Loucy (cell line): ENCODE measurements at regions not wholly inside any gene's neighbourhood (a gene's known extent, or its start where the extent isn't known, plus 50 kb on each side); places are given as distances from the start of the nearest gene placed in this dataset.

Experiments
- H2AFZ ChIP-seq: fragments of 200-600 bp; sonication (generic); 2 replicates; pipeline ENCODE4 v1.6.0; 2016; ENCODE audit warnings: antibody characterized with exemption, mild to moderate bottlenecking, low read length, moderate library complexity
- H3F3A ChIP-seq: fragments of 200-600 bp; 2 replicates; pipeline ENCODE4 v1.6.0; 2016; ENCODE audit warnings: antibody characterized with exemption, low read depth, mild to moderate bottlenecking
- H3K27me3 ChIP-seq: fragments of 200-600 bp; sonication (generic); 2 replicates; pipeline ENCODE4 v1.6.1; 2014; ENCODE audit warnings: low read length, mild to moderate bottlenecking; ENCODE audit not compliant: insufficient read depth, poor library complexity, severe bottlenecking
- H3K36me3 ChIP-seq: fragments of 200-600 bp; sonication (generic); 2 replicates; pipeline ENCODE4 v1.6.1; 2016; ENCODE audit warnings: low read length; ENCODE audit not compliant: insufficient read depth
- H3K4me1 ChIP-seq: fragments of 200-600 bp; sonication (generic); 2 replicates; pipeline ENCODE4 v1.5.1; 2014; ENCODE audit warnings: low read length, mild to moderate bottlenecking; ENCODE audit not compliant: insufficient read depth, poor library complexity, severe bottlenecking
- H3K4me2 ChIP-seq: fragments of 200-600 bp; sonication (generic); 2 replicates; pipeline ENCODE4 v1.6.0; 2014; ENCODE audit warnings: antibody characterized with exemption, low read length, low read depth, mild to moderate bottlenecking; ENCODE audit not compliant: poor library complexity, severe bottlenecking
- H3K4me3 ChIP-seq: fragments of 200-600 bp; sonication (generic); 2 replicates; pipeline ENCODE4 v1.5.1; 2014; ENCODE audit warnings: low read length, mild to moderate bottlenecking, mixed read lengths; ENCODE audit not compliant: poor library complexity, severe bottlenecking
- H3K79me2 ChIP-seq: fragments of 200-600 bp; sonication (generic); 2 replicates; pipeline ENCODE4 v1.6.1; 2014; ENCODE audit warnings: low read length; ENCODE audit not compliant: insufficient read depth
- H3K9ac ChIP-seq: fragments of 200-600 bp; sonication (generic); 2 replicates; pipeline ENCODE4 v1.6.0; 2014; ENCODE audit warnings: mild to moderate bottlenecking, low read depth, low read length, moderate library complexity; ENCODE audit not compliant: poor library complexity, severe bottlenecking
- H3K9me2 ChIP-seq: fragments of 200-600 bp; sonication (generic); replicated peaks from 2 replicates; pipeline ENCODE4 v1.6.1; 2016; ENCODE audit warnings: low read depth, low read length, mixed read lengths
- H3K9me3 ChIP-seq: fragments of 200-600 bp; sonication (generic); 2 replicates; pipeline ENCODE4 v1.6.1; 2014; ENCODE audit warnings: mild to moderate bottlenecking, antibody characterized with exemption, low read length, low read depth; ENCODE audit not compliant: insufficient read depth
- H4K20me1 ChIP-seq: fragments of 200-600 bp; sonication (generic); 2 replicates; pipeline ENCODE4 v1.6.0; 2014; ENCODE audit warnings: antibody characterized with exemption, low read length, mild to moderate bottlenecking; ENCODE audit not compliant: insufficient read depth, poor library complexity, severe bottlenecking
- EZH2phosphoT487 ChIP-seq: fragments of 200-600 bp; IDR thresholded peaks from 2 replicates; pipeline ENCODE4 v1.6.1; 2018; ENCODE audit warnings: antibody characterized with exemption, mild to moderate bottlenecking, moderate library complexity, borderline replicate concordance
- TF ChIP-seq, protein P1 (sequence below): fragments of 200-600 bp; sonication (generic); conservative IDR thresholded peaks from 2 replicates; pipeline ENCODE4 v1.5.1; 2014; ENCODE audit warnings: mild to moderate bottlenecking, antibody characterized with exemption, low read length

DNA sequence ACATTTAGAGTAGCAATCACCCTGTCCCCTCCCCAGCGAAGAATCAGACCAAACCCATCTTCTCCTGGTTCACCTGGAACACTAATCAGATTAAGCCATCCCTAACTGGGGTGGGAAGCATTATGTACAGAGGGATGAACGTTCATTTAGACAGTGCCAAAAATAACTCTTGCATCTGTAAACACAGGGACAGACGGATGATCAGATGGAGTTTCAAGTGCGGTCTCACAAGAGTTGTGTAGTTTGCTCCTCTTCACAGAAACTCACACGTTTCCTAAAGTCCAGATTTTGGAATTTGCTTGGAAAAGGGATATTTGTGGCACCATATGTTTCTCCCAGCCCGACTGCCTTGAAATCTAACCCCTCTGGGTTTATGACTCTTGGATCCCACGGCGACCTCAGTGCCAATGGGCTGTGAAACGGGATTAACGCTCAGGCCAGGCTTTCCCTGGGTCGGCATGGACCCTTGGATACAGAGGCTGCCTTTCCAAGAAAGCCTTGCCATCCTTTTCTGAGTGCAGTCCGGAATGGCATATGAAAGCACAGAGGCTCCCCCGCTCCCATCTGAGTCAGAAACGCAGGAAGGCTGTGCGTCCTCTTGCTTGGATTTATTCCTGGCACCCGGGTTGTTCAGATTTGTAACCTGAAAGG, 293.2 kb upstream of the HABP2 start:
- Histone ChIP-seq H3K36me3 (no peaks in the 10 kb centered on the region), H3K9me3 (no peaks in the 10 kb centered on the region), H3K4me3 (no peak overlapping the region), H3K79me2 (no peaks in the 10 kb centered on the region), H3K9ac (no peak overlapping the region), H3K27me3 (no peaks in the 10 kb centered on the region), H3K4me2 (no peak overlapping the region), H2AFZ (no peak overlapping the region), H3F3A (no peaks in the 10 kb centered on the region), H3K4me1 (no peaks in the 10 kb centered on the region), H4K20me1 (no peaks in the 10 kb centered on the region), H3K9me2 (no peaks in the 10 kb centered on the region)
- TF ChIP-seq, protein P1, sequence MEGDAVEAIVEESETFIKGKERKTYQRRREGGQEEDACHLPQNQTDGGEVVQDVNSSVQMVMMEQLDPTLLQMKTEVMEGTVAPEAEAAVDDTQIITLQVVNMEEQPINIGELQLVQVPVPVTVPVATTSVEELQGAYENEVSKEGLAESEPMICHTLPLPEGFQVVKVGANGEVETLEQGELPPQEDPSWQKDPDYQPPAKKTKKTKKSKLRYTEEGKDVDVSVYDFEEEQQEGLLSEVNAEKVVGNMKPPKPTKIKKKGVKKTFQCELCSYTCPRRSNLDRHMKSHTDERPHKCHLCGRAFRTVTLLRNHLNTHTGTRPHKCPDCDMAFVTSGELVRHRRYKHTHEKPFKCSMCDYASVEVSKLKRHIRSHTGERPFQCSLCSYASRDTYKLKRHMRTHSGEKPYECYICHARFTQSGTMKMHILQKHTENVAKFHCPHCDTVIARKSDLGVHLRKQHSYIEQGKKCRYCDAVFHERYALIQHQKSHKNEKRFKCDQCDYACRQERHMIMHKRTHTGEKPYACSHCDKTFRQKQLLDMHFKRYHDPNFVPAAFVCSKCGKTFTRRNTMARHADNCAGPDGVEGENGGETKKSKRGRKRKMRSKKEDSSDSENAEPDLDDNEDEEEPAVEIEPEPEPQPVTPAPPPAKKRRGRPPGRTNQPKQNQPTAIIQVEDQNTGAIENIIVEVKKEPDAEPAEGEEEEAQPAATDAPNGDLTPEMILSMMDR, result no peak
- no peak for TF ChIP-seq EZH2phosphoT487

DNA sequence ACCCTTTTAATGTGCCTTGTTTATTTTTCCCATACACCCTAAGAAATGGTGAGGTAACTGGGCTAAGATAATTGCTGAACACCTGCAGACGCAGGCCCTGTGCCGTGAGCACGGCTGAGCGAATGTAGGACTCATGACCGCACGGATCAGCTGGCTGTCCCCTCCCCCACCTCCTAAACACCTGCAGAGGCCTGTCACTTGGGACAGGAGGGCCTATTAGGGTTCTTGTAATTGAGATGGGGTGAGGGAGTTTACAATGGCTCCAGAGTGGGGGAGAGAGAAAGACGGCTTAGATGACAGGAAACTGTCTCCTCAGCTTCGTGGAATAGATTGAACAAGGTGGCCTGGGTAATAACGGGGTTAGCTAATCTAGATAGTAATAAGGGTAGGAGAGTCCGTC, 291.7 kb upstream of the HABP2 start:
- Histone ChIP-seq H3K9me2 (no peaks in the 10 kb centered on the region), H3K79me2 (no peaks in the 10 kb centered on the region), H3K9ac (no peak overlapping the region), H3K36me3 (no peaks in the 10 kb centered on the region), H3K27me3 (no peaks in the 10 kb centered on the region), H3K4me2 (no peak overlapping the region), H3K4me1 (no peaks in the 10 kb centered on the region), H2AFZ (no peak overlapping the region), H3F3A (no peaks in the 10 kb centered on the region), H3K4me3 (no peak overlapping the region), H3K9me3 (no peaks in the 10 kb centered on the region), H4K20me1 (no peaks in the 10 kb centered on the region)
- TF ChIP-seq, protein P1, result no peak
- TF ChIP-seq EZH2phosphoT487, result no peak

DNA sequence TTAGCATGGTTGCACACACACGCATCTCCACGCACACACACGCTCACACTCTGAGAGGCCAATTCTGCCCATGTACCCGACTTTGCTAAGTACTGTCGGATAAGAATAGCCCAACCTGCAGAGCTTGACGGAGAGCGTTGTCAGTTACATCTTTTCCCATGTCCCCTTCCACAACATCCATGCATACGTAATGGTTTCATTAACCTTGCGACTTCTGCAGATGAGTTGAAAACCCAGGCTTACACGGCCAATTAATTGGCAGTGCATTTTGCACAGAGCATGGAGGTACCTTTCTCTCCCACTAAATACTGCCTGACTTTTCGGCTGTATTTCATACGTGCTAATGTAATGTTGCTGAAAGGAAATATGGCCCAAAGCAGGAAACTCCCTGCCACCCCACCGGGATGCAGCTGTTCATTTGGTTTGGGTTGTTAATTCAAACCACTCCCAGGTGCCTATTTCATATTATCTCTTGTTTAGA, 291.2 kb upstream of the HABP2 start:
- no peaks in the 10 kb centered on the region for H3K79me2 ChIP-seq
- H3K9me3 ChIP-seq, result no peaks in the 10 kb centered on the region
- no peaks in the 10 kb centered on the region for H3K27me3 ChIP-seq
- H3K36me3 ChIP-seq, result no peaks in the 10 kb centered on the region
- H3K9me2 ChIP-seq, result no peaks in the 10 kb centered on the region
- no peak overlapping the region for H2AFZ ChIP-seq
- H3F3A ChIP-seq, result no peaks in the 10 kb centered on the region
- H4K20me1 ChIP-seq, result no peaks in the 10 kb centered on the region
- TF ChIP-seq, protein P1, result no peak
- no peak for TF ChIP-seq EZH2phosphoT487
- H3K9ac ChIP-seq, result no peak overlapping the region
- no peak overlapping the region for H3K4me3 ChIP-seq
- H3K4me1 ChIP-seq, result no peaks in the 10 kb centered on the region
- H3K4me2 ChIP-seq, result no peak overlapping the region
